Colonic mucosa (tissue), 4 donors: ENCODE measurements at regions not wholly inside any gene's neighbourhood (a gene's known extent, or its start where the extent isn't known, plus 50 kb on each side); places are given as distances from the start of the nearest gene placed in this dataset.

ENCODE experiments used
- DNase-seq: peaks from one replicate; pipeline ENCODE4 v3.0.0-alpha.2; 2020
- H3K27ac ChIP-seq: fragments of 200-600 bp; one replicate; pipeline ENCODE4 v1.8.0; 2021
- H3K27me3 ChIP-seq: fragments of 200-600 bp; one replicate; pipeline ENCODE4 v1.8.0; 2021
- H3K36me3 ChIP-seq: fragments of 200-600 bp; one replicate; pipeline ENCODE4 v1.8.0; 2021
- H3K4me1 ChIP-seq: fragments of 200-600 bp; one replicate; pipeline ENCODE4 v1.8.0; 2021; ENCODE audit warnings: mild to moderate bottlenecking
- H3K4me3 ChIP-seq: fragments of 200-600 bp; one replicate; pipeline ENCODE4 v1.8.0; 2021
- H3K9ac ChIP-seq, 2 donors: one replicate each; pipeline ENCODE4 v1.7.0; 2013; ENCODE audit warnings: control low read depth in 2 of 2, low read depth in 2 of 2, low read length in 2 of 2
- H3K9me3 ChIP-seq: fragments of 200-600 bp; one replicate; pipeline ENCODE4 v1.8.0; 2021
- intact Hi-C: fragments of 100-400 bp; cut with DNase I; formaldehyde crosslinking; loops from one replicate; pipeline ENCODE4 v1.14.1; 2022
- TF ChIP-seq, protein P1 (sequence below): fragments of 200-600 bp; IDR thresholded peaks from one replicate; pipeline ENCODE4 v1.8.0; 2022; ENCODE audit warnings: antibody characterized with exemption, mild to moderate bottlenecking
- donor health status: healthy.
- donor health status: DM: no; HTN: no; CAD: no.
- donor health status: DM: no; HTN: no; CAD: no.

DNA sequence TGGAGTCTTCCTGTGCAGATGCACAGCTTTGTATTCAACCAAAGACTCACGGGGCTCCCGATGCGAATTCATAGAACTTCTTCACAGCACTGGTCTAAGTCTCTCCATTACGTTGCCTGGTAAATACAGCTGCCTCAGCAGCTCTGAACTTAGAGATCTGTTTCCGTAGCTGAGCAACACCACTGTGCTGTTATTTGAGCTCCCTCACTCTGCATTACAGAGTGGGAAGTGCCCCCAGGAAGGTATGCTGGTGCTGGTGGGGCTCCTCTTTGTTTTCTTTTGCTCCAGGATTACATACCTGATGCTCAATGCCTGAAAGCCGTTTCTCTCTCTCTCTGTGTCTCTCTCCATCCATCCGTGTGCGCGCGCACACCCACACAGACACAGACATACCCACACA lies 227.5 kb upstream of the RMST start:
- H3K9ac ChIP-seq, result no peak overlapping the region
- TF ChIP-seq, protein P1, sequence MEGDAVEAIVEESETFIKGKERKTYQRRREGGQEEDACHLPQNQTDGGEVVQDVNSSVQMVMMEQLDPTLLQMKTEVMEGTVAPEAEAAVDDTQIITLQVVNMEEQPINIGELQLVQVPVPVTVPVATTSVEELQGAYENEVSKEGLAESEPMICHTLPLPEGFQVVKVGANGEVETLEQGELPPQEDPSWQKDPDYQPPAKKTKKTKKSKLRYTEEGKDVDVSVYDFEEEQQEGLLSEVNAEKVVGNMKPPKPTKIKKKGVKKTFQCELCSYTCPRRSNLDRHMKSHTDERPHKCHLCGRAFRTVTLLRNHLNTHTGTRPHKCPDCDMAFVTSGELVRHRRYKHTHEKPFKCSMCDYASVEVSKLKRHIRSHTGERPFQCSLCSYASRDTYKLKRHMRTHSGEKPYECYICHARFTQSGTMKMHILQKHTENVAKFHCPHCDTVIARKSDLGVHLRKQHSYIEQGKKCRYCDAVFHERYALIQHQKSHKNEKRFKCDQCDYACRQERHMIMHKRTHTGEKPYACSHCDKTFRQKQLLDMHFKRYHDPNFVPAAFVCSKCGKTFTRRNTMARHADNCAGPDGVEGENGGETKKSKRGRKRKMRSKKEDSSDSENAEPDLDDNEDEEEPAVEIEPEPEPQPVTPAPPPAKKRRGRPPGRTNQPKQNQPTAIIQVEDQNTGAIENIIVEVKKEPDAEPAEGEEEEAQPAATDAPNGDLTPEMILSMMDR, result no peak
- H3K27me3 ChIP-seq, result no peaks in the 10 kb centered on the region
- no peak overlapping the region for H3K27ac ChIP-seq
- H3K4me1 ChIP-seq, result no peaks in the 10 kb centered on the region
- H3K36me3 ChIP-seq, result no peaks in the 10 kb centered on the region
- no peak for DNase-seq
- no peaks in the 10 kb centered on the region for H3K9me3 ChIP-seq
- H3K4me3 ChIP-seq, result no peak overlapping the region
- intact Hi-C loops, result no loop called here

DNA sequence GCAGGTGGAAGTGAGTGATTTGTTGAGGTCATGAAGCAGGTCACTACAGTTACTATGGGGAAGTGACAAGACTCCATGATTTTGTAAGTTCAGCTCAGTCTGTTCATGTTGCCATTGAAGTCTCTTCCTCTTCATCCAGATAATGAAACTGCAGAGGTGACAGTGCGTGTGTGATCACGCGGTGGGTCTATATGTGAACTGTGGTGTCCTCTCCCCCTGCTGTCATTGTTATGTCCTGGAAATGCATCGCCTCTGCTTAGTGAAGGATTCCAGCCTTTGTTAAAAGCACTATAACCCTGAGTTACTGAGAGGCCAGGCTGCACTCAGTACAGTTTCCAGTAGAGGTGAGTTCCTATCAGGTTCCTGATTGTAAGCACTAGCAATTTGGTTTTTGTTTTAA lies 216.2 kb upstream of the RMST start:
- Histone ChIP-seq H3K4me1 (no peaks in the 10 kb centered on the region), H3K36me3 (no peaks in the 10 kb centered on the region), H3K9ac (no peak overlapping the region), H3K9me3 (no peaks in the 10 kb centered on the region), H3K27me3 (no peaks in the 10 kb centered on the region), H3K4me3 (no peak overlapping the region), H3K27ac (no peak overlapping the region)
- TF ChIP-seq, protein P1, result no peak
- no peak for DNase-seq
- intact Hi-C loops, result no loop called here

DNA sequence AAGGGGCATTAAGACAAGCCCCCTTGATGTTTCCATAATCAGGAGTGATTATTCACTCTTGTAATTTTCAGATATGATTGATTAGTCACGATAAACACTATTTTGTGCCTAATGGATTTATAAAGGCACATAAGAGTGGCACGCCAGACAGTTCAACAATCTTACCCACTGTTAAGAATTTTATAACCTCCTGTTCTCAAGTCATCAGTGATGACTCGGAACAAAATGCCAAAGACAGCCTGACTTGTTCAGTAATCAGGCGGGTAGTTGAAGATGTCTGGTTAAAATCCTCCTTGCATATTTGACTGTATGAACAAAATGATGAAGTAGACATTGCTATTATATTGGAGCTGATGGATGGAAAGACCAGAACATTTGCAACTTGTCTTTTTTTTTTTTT lies 212.1 kb upstream of the RMST start:
- TF ChIP-seq, protein P1, result no peak
- DNase-seq, result no peak
- no peak overlapping the region for H3K27ac ChIP-seq
- H3K4me1 ChIP-seq, result no peaks in the 10 kb centered on the region
- no peaks in the 10 kb centered on the region for H3K9me3 ChIP-seq
- H3K36me3 ChIP-seq, result no peaks in the 10 kb centered on the region
- H3K27me3 ChIP-seq, result no peaks in the 10 kb centered on the region
- intact Hi-C loops, result no loop called here
- no peak overlapping the region for H3K9ac ChIP-seq
- no peak overlapping the region for H3K4me3 ChIP-seq

DNA sequence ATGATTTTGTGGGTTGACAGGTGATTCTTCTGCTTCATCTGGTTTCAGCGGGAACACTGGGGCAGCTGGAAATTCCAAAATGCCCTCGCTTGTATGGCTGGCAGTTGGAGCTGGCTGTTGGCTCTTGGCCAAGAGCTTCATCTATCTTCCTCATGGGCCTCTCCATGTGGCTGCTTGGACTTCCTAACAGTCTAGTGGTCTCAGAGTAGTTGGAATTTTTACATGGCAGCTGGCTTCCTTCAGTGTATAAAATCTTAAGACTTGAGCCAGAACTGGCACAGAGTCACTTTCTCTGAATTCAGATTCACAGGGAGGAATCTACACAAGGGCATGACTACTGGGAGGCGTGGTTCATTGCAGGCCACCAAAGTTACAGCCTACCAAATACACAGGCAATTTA lies 204.9 kb upstream of the RMST start:
- intact Hi-C loops, result no loop called here
- Histone ChIP-seq H3K36me3 (no peaks in the 10 kb centered on the region), H3K9me3 (no peaks in the 10 kb centered on the region), H3K4me1 (no peaks in the 10 kb centered on the region), H3K27ac (no peak overlapping the region), H3K9ac (no peak overlapping the region), H3K27me3 (no peaks in the 10 kb centered on the region), H3K4me3 (no peak overlapping the region)
- DNase-seq, result no peak
- TF ChIP-seq, protein P1, result no peak

DNA sequence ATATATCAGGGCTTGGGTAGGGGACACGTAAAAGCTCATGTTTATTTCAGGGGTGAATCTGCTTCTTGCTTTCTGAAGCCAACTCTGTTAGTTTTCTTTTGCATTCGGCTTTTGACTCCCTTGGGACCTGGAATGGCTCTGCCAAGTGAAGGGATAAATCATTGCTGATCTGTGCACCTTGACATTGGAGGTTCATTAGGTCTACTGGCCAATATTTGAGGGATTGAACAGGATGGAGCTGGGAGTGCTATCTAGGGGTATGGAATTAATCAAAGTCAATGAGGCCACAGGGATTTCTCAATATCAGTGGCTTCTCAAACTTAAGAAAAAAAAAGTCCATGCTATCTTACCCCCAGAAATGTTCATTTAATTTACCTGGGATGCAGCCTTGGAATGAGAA lies 203.5 kb upstream of the RMST start:
- DNase-seq, result no peak
- intact Hi-C loops, result no loop called here
- Histone ChIP-seq H3K27ac (no peak overlapping the region), H3K36me3 (no peaks in the 10 kb centered on the region), H3K4me1 (no peaks in the 10 kb centered on the region), H3K4me3 (no peak overlapping the region), H3K9ac (no peak overlapping the region), H3K9me3 (no peaks in the 10 kb centered on the region), H3K27me3 (no peaks in the 10 kb centered on the region)
- TF ChIP-seq, protein P1, result no peak

DNA sequence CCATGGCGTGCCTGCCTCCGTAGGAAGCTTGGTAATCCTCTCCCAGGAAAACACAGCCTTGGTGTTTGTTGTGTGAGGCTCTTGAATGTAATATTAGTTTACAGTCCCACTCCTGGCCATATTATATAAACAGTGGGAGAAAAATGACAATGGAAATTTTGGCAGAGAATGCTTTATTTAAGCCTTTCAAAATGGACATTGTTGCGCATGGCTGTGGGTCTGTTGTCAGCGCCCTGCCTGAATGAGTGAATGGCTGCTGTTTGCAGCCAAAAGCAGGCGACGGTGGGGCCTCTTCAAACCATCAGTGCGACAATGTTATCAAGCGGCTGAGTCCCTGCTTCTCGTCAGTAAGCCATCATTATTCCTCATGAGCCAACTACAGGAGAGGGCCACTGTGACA lies 201.8 kb upstream of the RMST start:
- Histone ChIP-seq H3K4me3 (no peak overlapping the region), H3K9me3 (no peaks in the 10 kb centered on the region), H3K27me3 (no peaks in the 10 kb centered on the region), H3K9ac (no peak overlapping the region), H3K27ac (no peak overlapping the region), H3K4me1 (no peaks in the 10 kb centered on the region), H3K36me3 (no peaks in the 10 kb centered on the region)
- no peak for DNase-seq
- TF ChIP-seq, protein P1, result no peak
- intact Hi-C loops, result no loop called here
